DMS79 (cell line): ENCODE measurements at regions not wholly inside any gene's neighbourhood (a gene's known extent, or its start where the extent isn't known, plus 50 kb on each side); places are given as distances from the start of the nearest gene placed in this dataset.
"Not testable (repeated sequence)": the region's sequence is repeated elsewhere in the genome, so short reads cannot be mapped to it uniquely, and the experiment has no call there.

Experiments
- DNase-seq: peaks from one replicate; lab custom pipeline; 2025; lab: John Stamatoyannopoulos, UW

GRCh38 chr1:229008347-229008746 is 262.6 kb upstream of the RAB4A start:
- DNase-seq: not testable (repeated sequence)

GRCh38 chr1:229011022-229011421 is 259.9 kb upstream of the RAB4A start:
- DNase-seq: no peak

- no peak for DNase-seq
Measured at GRCh38 chr1:229012823-229013222, 258.1 kb upstream of the RAB4A start.

- DNase-seq: no peak
Measured at GRCh38 chr1:229013981-229014380, 256.9 kb upstream of the RAB4A start.

- no peak for DNase-seq
Measured at GRCh38 chr1:229015806-229016205, 255.1 kb upstream of the RAB4A start.

- no peak for DNase-seq
Measured at GRCh38 chr1:229017091-229017490, 253.8 kb upstream of the RAB4A start.

GRCh38 chr1:229018674-229019295 is 252.1 kb upstream of the RAB4A start:
- no peak for DNase-seq

- no peak for DNase-seq
Measured at GRCh38 chr1:229019663-229020271, 251.1 kb upstream of the RAB4A start.

- DNase-seq: not testable (repeated sequence)
Measured at GRCh38 chr1:229021034-229021433, 249.9 kb upstream of the RAB4A start.

- DNase-seq: no peak
Measured at GRCh38 chr1:229022595-229023333, 248.1 kb upstream of the RAB4A start.

GRCh38 chr1:229023651-229024300 is 247.1 kb upstream of the RAB4A start:
- no peak for DNase-seq

- no peak for DNase-seq
Measured at GRCh38 chr1:229024528-229025130, 246.3 kb upstream of the RAB4A start.

GRCh38 chr1:229025576-229025975 is 245.3 kb upstream of the RAB4A start:
- DNase-seq: no peak

- DNase-seq: no peak
Measured at GRCh38 chr1:229027158-229027557, 243.8 kb upstream of the RAB4A start.

- no peak for DNase-seq
Measured at GRCh38 chr1:229027622-229028182, 243.2 kb upstream of the RAB4A start.

GRCh38 chr1:229028544-229028943 is 242.4 kb upstream of the RAB4A start:
- DNase-seq: no peak

GRCh38 chr1:229028987-229029878 is 241.7 kb upstream of the RAB4A start:
- DNase-seq: no peak

GRCh38 chr1:229029879-229030235 is 241.1 kb upstream of the RAB4A start:
- DNase-seq: no peak

GRCh38 chr1:229030630-229031029 is 240.3 kb upstream of the RAB4A start:
- DNase-seq: no peak

GRCh38 chr1:229031061-229031460 is 239.8 kb upstream of the RAB4A start:
- no peak for DNase-seq
